Suppressor macrophage treated with lipopolysaccharide for 4 hours (primary cell): ENCODE measurements at regions not wholly inside any gene's neighbourhood (a gene's known extent, or its start where the extent isn't known, plus 50 kb on each side); places are given as distances from the start of the nearest gene placed in this dataset.
"Not testable (repeated sequence)": the region's sequence is repeated elsewhere in the genome, so short reads cannot be mapped to it uniquely, and the experiment has no call there.

ENCODE experiments used
- DNase-seq: peaks from one replicate; pipeline ENCODE4 v3.0.0-alpha.2; 2020

DNA sequence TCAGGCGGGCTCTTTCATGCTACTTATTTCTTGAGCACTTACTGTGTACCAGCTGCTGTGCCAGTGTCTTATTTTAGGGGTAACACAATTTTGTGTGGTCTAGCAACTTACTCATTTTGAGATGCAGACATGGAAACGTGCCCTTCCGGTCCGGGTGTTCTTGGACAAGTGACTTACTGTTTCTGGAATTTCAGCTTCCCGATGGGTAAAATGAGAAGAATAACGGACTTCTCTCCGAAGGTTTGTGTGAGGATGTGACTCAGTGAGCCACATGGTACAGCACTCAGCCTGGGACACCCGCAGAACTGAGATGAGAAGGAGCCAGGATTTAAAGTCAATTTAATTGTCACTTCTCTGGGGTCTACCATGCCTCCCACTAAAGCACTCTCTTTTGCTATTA, 114.5 kb upstream of the SYT13 start:
- DNase-seq: no peak

DNA sequence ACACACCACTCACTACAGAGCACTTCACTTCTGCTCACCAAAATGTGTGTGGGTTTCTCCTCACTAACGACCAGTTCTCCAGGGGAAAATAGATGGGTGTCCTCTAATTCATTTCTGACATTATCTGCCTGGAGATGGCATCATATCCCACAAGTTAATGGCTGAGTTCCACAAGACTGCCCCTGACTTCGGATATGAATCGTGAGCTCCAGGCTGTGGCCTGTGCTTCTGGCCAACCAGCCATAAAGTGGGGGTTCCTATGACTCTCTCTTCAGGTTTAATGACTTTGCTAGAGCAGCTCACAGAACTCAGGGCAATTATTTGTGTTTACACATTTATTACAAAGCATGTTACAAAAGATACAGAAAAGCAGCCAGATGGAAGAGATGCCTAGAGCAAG, 113.0 kb upstream of the SYT13 start:
- DNase-seq: no peak

DNA sequence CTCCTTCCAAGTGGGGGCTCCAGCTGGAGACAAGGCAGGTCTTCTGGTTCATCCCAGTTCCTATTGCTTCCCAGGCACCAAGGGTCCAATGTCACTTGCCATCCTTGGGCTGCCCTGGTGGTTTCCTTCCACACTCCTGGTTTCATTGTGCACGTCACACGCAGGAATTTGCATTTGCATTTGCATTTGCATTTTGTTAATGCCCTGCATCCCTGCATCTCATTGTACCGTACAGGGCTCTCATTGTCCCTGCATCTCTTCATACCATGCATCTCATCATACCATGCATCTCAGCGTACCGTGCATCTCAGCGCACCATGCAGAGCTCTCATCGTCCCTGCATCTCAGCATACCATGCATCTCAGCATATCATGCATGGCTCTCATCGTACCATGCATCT, 112.2 kb upstream of the SYT13 start:
- no peak for DNase-seq

DNA sequence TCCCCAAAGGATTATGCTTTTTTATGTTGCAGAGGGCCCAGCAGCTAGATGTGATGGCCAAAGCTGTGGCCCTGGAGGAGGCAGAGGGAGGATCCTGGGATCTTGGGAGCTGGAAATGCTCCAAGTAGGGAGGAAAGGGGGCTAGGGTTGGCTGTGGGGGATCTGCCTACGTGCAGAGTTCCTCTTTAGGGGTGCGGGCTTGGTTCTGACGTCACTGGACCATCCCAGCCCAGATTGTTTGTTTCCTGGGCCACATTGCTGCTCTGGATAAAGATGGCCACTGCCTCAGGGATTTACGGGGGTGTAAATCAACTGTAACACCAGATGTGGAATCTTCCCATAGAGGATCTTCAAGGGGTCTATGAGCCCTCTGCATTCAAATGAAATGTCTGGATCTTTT, 110.3 kb upstream of the SYT13 start:
- DNase-seq: no peak

DNA sequence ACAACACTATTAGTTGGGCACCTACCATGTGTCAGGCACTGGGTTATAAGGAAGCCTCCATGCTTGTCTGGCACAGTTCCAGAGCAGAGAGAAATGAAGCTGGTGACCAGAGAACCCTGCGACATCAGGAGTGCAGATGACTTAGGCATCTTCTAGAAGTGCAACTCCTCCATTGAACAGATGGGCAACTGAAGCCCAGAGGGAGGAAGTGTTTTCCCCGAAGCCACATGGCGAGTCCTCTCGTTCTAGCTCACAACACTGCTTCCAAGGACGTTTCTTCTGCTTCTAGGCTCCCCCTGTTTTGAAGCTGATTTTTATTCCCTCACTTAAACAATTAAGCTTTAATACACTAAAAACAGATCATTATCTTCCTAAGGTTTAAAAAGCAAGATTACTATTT, 109.8 kb upstream of the SYT13 start:
- no peak for DNase-seq

DNA sequence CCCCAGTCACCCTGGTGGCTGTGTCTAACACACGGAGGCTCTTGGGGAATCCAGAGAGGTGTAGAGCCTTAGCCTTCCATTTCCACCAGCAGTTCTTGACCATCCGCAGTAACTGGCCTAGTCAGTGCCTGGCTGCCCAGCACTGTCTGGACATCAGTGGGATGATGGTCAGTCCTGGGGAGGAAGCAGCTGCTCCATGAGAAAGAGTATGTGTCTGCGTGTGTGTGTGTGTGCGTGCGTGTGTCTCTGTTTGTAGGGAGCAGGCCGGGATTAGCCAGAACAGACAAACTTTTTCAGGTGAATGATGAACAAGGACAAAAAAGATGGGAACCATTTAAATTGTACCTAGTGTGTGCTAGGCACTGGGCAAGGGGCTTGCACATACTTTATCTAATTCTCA, 109.3 kb upstream of the SYT13 start:
- no peak for DNase-seq

DNA sequence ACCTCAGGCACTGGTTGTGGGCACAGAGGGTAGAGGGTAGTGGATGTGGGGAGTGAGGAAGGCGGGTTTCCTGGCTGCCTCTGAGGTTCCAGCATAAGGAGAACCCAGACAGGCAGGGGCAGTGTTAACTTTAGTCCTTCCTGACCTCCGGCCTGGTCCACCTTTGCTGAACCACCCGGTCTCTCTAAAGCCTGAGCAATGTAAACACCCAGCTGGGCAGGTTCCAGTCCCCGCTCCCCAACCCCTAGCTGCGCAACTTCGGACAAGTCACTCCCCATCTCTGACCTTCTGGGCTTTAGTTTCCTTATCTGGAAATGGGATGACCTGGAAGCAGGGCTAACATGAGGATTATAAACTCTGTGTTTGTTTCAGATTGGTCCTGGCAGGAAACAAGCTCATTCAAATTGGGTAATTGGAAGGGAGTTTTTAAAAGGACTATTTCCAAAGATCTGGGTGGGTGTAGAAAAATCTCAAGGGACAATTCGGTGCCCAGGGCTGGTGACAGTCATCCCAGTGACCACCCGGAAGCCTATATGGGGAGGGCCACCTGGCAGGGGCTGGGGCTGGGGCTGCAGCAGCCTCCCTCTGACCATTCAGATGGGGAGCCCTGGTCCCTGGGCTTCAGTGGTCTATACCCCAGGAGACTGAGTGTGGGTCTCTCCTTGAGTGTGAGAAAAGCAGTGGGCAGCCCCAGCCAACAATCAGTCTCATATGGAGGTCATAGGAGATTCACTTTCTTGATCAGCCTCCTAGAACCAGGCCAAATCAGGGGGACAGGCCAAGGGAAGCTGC, 108.3 kb upstream of the SYT13 start:
- DNase-seq: no peak

DNA sequence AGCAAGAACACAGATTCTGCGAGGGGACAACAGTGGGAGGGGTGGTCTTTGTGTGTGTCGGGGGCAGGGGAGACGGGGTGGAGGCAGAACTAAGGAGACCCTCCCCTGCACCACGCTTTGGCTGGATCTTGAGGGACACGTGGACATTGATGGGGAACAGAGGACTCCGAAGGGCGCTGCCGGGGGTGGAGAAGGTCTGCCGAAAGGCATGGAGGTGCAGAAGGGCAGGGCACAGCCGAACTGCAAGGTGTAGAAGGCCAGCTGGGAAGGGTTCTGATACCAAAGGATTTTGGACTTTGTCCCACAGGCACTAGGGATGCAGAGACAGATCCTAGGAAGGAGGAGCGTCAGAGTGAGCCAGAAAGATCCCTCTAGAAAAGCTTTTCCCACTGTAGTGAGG, 107.7 kb upstream of the SYT13 start:
- no peak for DNase-seq

DNA sequence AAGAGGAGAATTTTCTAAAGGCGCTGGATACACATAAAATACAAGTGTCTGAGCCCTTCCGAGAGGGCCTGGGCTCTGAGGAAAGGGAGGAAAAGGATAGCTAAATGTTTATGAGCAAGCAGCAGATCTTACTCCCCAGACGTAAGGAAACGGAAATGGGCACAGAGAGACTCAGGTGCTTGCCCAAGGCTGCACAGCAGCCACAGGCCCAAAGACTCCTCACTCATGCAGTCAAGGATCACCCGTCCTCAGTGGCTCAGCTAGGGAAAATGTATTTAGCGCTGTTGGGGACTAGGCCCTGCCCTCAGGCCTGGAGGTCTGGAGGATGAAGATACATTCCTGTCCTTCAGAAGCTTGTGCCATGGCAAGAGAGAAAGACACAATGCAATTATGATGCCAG, 107.2 kb upstream of the SYT13 start:
- no peak for DNase-seq

DNA sequence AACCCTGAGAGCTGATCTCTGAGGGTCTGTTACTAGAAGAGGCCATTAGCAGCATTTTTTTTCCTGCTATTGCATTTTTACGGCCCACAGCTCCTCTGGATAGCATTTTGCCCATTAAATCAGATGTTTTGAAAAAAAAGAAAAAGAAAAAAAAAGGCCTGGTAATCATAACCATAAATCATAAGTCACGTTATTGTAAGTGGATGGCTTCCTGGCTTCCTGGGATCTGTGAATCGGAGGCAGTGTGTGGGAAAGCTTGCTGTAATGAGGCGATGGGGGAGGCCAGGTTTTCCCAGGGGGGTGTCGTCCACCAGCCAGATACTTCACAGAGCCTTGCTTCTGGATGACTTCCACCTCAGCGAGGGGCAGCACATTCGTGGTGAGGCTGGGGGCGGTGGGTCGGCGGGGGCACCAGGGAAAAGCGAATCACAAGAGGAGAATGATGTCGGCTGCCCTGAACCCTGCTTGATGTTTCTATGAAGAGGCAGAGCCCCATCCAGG, 106.5 kb upstream of the SYT13 start:
- DNase-seq: no peak

DNA sequence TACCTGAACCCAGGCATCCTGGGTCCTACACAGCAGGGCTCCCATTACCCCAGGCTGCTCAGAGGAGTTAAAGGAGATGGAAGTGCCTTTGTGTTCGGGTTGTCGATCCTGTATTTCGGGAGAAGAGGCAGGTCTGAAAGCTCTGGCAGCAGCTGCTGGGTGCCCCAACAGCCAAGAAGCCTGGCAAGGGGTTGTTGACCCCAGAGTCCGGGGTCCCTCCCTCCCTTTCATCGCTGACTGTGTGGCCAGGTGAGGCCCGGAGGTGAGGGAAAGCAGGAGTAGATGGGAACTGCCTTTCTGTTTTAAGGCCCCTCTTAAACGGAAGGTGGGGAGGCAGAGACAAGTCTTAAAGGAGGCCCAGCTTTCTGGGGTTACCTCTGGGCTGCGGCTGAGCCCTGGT, 106.0 kb upstream of the SYT13 start:
- DNase-seq: no peak

DNA sequence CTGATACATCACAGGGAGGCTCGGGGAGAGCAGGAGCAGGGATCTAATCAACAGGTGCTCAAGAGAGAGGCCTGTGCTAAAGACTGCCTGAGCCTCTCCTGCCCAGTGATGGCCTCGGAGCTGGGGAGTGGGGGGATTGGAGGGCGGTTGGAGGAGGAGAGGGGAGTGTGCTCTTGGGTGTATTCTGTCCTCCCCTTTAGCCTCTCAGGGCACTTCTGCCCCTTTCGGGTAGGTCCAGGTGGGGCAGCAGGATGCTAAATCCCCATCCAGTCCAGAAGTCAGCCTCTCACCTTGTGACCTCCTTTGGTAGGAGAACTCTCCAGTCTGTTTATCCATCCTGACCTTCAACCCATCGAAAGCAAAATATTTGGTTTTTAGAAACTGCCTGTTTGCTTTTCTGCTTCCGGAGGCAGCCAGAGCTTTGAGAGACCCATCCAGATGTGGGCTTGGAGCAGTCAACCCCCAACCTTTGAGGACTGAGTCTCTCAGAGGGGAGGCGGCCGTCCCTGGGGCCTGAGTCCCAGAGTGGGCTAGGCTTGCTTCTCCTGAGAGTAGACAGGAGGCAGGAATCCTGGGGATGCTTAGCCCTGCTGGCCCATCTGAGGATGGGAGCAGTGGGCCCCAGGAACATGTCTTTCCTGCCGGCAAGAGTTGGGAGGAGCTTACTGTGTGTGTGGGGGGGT, 105.2 kb upstream of the SYT13 start:
- DNase-seq: no peak

DNA sequence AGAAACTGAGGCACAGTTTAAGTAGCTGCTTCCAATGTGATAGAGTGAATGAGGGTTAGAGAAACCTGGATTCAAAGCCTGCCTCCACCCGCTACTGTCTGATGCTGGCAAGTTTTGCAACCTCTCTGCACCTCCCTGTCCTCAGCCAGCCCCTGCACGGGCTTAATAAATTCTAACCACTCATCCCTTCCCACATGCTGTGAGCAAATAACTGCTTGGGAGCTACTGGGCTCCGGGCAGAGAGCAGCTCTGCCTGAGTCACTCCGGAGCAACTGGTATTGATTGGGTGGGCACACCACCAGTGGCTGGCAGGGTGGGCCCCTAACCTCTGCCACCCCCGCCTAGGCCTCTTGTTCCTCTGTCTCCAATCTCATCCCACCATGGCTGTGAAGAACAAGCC, 104.3 kb upstream of the SYT13 start:
- DNase-seq: no peak

DNA sequence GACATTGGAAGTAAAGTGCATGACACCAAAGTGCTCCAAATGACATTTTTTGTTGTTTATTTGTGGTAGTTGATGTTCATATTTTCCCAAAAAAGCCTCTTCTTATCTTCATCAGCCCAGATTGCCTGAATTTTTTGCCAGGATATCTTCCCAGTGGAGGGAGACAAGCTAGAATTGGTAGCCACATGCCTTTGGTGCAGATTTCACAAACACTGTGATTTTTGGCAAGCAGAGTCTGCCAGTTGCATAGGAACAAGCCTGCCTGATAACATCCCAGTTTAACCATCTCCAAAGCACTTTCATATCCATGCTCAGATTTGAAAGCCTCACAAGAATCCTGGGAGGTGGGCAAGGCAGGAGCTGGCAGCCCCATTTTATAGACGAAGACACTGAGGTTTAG, 102.3 kb upstream of the SYT13 start:
- DNase-seq: no peak

DNA sequence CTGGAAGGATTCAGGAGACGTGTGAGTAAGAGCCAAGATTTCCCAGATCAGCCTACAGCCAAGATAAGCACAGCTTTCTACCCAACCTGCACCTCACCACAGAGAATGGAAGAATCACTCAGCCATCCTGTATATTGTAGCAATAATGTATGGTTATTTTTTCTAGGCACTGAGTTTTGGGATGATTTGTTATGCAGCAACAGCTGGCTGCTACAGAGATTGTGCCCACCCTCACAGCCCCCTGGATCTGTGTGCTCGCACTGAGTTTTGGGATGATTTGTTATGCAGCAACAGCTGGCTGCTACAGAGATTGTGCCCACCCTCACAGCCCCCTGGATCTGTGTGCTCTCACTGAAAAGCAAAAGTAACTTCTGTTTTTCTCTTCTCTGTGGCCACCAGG, 101.7 kb upstream of the SYT13 start:
- DNase-seq: not testable (repeated sequence)

DNA sequence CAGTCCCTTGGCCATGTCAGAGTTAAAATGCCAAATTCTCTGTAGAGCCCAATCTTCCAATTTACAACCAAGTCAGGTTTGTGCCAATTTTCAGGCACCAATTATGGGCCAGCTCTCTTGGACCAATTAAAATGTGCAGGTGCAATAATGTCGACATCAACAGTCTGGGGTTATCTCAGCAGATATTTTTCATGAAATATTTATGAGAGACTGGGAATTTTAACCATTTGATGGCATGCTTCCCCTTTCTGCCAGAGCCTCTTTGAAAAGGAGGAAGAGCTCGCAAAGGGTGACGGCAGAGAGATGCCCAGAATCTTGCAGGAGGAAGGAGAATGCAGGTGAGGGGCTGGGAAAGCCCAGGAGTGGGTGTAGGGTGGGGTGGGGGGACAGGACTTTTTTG, 100.8 kb upstream of the SYT13 start:
- no peak for DNase-seq

DNA sequence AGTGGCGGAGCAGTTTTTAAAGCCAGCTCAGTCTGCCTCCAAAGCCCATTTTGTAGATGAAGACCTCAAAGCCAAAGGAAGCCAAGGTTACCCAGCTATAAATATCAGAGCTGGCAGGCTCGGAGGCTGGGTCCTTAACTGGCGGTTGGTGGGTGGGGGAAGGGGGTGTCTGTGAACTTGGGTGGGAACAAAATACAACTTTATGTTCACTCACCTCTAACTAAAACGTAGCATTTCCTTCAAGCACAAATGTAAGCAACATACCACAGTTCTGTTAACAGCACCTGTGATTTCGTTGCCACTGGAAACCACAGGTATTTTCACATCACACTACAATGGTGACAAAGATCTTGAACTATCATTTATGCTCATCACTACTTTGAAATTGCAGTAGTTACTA, 99.7 kb upstream of the SYT13 start:
- no peak for DNase-seq

DNA sequence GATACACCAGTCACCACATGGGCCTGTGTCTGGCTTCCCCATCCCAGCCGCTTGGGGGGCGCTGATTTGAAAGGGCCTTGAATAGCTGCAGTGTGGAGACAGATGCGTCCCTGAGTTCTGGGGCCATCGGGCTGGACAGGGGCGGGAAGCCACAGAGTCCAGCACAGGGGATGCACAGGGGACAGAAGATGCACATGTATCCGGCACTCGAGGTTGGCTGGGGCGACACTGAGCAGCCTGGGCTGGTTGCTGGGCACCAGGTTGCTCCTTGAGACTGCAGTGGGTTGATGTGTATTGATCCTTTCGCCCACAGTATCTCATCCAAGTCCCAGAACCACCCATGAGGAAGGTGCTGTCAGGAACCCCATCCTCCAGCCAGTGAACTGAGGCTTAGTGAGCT, 99.3 kb upstream of the SYT13 start:
- no peak for DNase-seq

DNA sequence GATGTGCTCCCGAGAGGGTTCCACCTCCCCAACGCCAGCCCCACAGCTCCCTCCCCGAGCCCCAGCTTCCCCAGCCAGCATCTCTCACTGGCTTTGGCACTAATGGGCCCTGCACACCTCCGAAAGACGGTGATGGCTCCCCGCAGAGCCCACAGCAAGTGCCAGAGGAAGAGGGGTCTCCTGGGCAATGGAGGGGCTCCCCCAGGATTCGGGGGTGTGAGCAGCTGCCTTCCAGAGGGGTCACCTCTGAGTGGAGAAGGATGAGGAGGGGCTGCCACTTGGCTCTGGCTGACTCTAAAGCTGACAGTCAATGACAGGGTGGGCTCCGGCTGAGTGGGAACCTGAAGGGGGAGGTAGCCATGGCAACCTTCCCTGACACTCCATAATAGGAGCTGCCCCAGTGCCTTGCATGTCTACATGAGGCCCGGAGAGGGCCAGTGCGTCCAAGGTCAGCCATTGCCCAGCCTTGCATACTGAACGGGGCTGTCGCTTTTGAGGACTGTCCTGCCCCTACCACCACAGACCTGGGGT, 98.6 kb upstream of the SYT13 start:
- no peak for DNase-seq

DNA sequence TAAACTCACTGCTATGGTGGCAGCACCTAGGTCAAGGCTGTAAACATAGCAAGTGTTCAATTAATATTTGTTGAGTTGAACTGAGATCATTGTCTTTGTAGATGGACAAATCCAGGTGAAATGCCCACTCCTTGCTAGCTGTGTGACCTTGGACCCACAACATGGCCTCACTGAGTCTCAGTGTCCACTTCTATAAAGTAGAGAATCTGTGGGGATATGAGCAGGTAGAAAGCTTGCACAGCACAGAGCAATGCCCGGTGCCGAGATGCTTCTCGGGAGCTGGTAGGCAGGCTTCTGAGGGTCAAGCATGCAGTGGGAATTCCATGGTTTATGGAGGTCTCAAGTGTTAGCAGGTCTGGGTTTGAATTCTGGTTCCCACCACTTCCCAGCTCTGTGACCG, 97.9 kb upstream of the SYT13 start:
- DNase-seq: no peak

DNA sequence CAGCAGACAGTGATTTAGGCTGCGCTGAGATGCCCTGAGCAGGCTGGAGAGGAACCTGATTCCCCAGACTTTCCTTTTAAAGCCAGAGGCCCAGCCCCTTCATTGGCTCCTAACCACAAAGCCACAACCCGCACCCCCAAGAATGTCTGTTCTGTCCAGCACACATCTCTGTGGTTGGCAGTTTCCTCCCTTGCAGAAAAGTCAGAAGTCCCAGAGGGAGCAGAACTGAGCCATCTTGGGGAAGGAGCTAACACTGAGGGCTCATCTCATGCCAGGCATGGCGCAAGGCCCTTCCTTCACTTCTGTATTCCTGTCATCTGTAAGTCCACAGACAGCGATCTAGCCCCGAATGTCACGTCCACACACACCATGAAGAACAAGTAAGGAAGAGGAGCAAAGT, 97.1 kb upstream of the SYT13 start:
- peak; percentile 20 for DNase-seq

DNA sequence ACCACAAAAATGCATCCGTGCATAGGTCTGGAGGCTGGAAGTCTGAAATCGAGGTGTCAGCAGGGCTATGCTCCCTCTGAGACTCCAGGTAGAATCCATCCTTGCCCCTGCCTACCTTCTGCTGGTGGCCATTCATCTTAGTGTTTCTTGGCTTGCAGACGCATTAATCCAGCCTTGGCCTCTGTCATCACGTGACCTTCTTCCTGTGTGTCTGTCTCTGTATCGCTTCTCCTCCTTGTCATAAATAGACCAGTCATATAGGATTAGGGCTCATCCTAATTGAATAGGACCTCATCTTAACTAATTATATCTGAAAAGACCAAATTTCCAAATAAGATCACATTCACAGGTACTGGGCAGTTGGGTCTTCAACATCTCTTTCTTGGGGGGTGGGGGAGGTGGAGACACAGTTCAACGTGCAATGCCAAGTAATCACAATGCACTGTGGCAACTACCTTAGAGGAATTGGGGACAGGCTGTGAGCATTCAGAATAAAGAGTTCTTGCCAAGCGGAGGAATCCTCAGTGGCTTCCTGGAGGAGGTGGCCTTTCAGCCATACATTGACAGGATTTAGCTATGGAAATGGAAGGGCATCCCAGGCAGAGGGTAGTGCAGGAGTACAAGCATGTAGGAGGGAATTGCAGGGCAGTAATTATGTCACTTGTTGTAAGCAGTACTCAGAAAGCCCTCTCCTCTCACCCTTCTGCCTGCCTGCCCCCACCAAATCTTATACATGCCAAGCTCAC, 96.2 kb upstream of the SYT13 start:
- no peak for DNase-seq

DNA sequence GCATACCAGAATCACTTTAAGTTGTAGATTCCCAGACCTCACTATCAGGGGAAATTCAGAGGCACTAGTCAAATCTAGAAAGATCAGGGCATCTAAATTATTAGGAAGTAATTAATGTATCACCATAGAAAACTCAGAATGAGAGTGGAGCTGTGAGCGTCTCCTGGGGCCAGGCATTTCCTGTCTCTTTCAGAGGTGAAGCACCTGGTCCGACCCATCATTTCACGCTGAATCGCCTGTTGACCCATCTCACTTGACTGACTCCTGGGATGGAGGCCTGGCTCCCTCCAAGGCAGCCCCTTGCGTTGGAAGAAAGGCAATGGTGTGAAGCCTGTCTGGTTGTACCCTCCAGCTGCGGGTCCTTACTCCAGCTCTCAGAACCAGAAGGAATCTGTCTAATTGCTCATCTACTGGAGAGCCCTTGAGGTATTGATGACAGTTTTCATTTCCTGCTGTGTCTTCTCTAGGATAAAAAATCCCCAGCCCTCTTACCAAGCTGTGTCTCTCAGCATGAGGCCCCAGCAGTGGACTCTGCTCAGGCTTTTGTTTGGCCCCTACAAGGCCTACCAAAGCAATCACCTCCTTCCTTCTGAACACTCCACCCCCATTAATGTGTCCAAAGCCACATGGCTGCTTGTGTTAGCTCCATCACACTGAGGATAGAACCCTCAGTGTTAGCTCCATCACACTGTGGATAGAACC, 93.2 kb upstream of the SYT13 start:
- DNase-seq: no peak
